IMR-90 (cell line): ENCODE measurements at regions not wholly inside any gene's neighbourhood (a gene's known extent, or its start where the extent isn't known, plus 50 kb on each side); places are given as distances from the start of the nearest gene placed in this dataset.

Experiments
- MAZ ChIP-seq: IDR thresholded peaks from 2 replicates; pipeline ENCODE4 v1.6.1; 2012; ENCODE audit warnings: low read depth, mild to moderate bottlenecking, low read length, improper control_type of control experiment, moderate library complexity, borderline replicate concordance
- MXI1 ChIP-seq: IDR thresholded peaks from 2 replicates; pipeline ENCODE4 v1.6.1; 2012; ENCODE audit warnings: low read depth, mild to moderate bottlenecking, low read length, moderate library complexity, borderline replicate concordance
- POLR2A ChIP-seq: IDR thresholded peaks from 2 replicates; pipeline ENCODE4 v1.6.1; 2012; ENCODE audit warnings: mild to moderate bottlenecking, low read depth, low read length
- RAD21 ChIP-seq: IDR thresholded peaks from 2 replicates; pipeline ENCODE4 v1.6.1; 2012; ENCODE audit warnings: low read length, improper control_type of control experiment
- RFX5 ChIP-seq: IDR thresholded peaks from 2 replicates; pipeline ENCODE4 v1.8.0; 2012; ENCODE audit warnings: low read depth, mild to moderate bottlenecking, low read length, moderate library complexity
- TF ChIP-seq, protein P1 (sequence below): conservative IDR thresholded peaks from 2 replicates; pipeline ENCODE4 v1.5.1; 2012; ENCODE audit warnings: mild to moderate bottlenecking, low read depth, low read length, improper control_type of control experiment

DNA sequence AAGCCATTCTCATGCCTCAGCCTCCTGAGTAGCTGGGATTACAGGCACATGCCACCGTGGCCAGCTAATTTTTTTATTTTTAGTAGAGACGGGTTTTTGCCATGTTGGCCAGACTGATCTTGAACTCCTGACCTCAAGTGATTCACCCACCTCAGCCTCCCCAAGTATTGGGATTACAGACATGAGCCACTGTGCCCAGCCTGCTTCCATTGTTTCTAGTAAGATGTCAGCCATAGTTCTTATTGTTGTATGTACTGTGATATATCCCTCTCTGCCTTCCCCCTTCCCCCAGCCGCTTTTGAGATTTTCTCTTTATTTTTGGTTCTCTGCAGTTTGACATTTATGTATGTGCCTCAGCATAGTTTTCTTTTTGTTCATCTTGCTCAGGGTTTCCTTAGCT, 87.9 kb upstream of the KLF14 start:
- TF ChIP-seq, protein P1, sequence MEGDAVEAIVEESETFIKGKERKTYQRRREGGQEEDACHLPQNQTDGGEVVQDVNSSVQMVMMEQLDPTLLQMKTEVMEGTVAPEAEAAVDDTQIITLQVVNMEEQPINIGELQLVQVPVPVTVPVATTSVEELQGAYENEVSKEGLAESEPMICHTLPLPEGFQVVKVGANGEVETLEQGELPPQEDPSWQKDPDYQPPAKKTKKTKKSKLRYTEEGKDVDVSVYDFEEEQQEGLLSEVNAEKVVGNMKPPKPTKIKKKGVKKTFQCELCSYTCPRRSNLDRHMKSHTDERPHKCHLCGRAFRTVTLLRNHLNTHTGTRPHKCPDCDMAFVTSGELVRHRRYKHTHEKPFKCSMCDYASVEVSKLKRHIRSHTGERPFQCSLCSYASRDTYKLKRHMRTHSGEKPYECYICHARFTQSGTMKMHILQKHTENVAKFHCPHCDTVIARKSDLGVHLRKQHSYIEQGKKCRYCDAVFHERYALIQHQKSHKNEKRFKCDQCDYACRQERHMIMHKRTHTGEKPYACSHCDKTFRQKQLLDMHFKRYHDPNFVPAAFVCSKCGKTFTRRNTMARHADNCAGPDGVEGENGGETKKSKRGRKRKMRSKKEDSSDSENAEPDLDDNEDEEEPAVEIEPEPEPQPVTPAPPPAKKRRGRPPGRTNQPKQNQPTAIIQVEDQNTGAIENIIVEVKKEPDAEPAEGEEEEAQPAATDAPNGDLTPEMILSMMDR: no peak
- TF ChIP-seq MXI1 (no peak), RAD21 (no peak), POLR2A (no peak), MAZ (no peak), RFX5 (no peak)
